ENCODE measurements at regions not wholly inside any gene's neighbourhood (a gene's known extent, or its start where the extent isn't known, plus 50 kb on each side); places are given as distances from the start of the nearest gene placed in this dataset.

DNA sequence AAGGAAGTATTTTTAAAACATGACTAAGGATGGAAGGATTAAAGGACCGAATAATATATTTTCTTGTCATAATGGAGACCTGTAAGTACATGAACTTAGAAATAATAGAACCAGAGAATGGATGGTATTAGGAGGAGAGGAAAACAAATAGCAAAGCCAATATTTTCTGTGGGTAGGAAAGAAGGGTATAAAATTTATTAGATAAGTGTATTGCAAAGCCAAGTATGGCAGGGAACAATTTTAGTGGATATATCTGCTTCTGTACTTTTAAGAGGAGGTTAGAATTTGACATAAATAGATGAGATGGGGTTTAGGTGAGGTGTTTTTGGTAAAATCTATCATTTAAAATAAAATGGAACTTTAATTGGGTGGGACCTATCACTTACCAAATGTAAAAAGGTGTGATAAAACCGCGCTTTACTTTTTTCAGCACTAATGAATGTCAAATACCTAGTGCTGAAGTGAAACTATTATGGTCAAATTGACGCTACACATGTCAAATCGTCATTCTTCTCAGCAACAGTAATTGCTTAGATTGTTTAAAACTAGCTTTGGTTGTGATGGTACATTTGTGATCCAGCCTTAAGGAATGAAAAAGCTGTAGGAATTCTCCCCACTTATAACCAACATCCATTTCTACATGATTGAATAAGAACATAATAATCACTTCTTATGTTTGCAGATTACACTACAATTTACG, 78.1 kb upstream of the ZEB2 start:
- TF ChIP-seq, protein P1, sequence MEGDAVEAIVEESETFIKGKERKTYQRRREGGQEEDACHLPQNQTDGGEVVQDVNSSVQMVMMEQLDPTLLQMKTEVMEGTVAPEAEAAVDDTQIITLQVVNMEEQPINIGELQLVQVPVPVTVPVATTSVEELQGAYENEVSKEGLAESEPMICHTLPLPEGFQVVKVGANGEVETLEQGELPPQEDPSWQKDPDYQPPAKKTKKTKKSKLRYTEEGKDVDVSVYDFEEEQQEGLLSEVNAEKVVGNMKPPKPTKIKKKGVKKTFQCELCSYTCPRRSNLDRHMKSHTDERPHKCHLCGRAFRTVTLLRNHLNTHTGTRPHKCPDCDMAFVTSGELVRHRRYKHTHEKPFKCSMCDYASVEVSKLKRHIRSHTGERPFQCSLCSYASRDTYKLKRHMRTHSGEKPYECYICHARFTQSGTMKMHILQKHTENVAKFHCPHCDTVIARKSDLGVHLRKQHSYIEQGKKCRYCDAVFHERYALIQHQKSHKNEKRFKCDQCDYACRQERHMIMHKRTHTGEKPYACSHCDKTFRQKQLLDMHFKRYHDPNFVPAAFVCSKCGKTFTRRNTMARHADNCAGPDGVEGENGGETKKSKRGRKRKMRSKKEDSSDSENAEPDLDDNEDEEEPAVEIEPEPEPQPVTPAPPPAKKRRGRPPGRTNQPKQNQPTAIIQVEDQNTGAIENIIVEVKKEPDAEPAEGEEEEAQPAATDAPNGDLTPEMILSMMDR (IDR thresholded peaks at IDR 0.05; ENCODE audit: insufficient read depth, low read depth, low read length), result no peak
- no peak for TF ChIP-seq EZH2 (IDR thresholded peaks at IDR 0.05; ENCODE audit: insufficient read depth, low read length)

Measured in astrocyte (in vitro differentiated cells and primary cell).